ENCODE measurements at regions not wholly inside any gene's neighbourhood (a gene's known extent, or its start where the extent isn't known, plus 50 kb on each side); places are given as distances from the start of the nearest gene placed in this dataset.

DNA sequence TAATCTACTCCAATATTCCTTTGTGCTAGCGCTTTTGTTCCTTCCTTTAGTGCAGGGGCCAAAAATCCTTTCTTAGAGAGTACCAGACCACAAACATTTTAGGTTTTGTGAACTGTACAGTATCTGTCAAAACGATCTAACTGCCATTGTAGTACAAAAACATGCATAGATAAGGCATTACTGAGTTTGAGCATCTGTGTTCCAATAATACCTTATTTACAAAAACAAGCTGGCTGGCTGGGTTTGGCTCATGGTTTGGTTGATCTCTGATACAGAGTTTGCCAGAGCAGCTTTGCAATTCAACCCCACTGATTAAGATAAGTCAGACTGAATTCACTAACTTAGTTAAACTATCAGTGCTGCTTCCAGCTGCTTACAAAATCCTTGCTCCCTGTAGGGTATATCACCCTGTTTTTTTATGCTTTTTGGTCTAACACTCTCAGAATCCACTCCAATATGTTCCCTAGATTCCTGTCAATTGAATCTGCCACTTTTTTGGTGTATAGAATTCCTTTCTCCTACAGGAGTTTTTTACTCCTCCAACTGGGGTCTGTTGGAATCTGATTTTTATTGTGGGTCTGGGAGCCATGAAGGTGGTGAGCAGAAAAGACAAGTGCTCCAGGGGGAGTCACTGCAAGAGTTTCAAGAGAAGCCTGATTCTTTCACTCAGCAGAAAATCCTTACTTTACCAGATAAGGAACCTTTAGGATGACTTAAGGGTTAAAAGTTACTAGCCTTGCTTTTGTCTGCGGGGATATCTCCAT lies 1399.4 kb downstream of the EFNB2 start:
- TF ChIP-seq, protein P1, sequence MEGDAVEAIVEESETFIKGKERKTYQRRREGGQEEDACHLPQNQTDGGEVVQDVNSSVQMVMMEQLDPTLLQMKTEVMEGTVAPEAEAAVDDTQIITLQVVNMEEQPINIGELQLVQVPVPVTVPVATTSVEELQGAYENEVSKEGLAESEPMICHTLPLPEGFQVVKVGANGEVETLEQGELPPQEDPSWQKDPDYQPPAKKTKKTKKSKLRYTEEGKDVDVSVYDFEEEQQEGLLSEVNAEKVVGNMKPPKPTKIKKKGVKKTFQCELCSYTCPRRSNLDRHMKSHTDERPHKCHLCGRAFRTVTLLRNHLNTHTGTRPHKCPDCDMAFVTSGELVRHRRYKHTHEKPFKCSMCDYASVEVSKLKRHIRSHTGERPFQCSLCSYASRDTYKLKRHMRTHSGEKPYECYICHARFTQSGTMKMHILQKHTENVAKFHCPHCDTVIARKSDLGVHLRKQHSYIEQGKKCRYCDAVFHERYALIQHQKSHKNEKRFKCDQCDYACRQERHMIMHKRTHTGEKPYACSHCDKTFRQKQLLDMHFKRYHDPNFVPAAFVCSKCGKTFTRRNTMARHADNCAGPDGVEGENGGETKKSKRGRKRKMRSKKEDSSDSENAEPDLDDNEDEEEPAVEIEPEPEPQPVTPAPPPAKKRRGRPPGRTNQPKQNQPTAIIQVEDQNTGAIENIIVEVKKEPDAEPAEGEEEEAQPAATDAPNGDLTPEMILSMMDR (IDR thresholded peaks at IDR 0.05; ENCODE audit: low read depth, low read length): no peak
- TF ChIP-seq EZH2phosphoT487 (IDR thresholded peaks at IDR 0.05; ENCODE audit: low read depth): no peak

Data from OCI-LY3 (cell line).